ENCODE measurements at regions not wholly inside any gene's neighbourhood (a gene's known extent, or its start where the extent isn't known, plus 50 kb on each side); places are given as distances from the start of the nearest gene placed in this dataset.

- Histone ChIP-seq H4K20me1 (ENCODE audit: insufficient read depth, poor library complexity, severe bottlenecking) (no peaks in the 10 kb centered on the region), H3K79me2 (no peaks in the 10 kb centered on the region), H3K9me2 (replicated peaks; ENCODE audit: insufficient read depth) (no peaks in the 10 kb centered on the region), H3K27ac (no peak overlapping the region), H3K27me3 (no peaks in the 10 kb centered on the region), H3K9me3 (ENCODE audit: low read depth) (no peaks in the 10 kb centered on the region), H3K36me3 (replicated peaks; ENCODE audit: insufficient read depth, low read depth) (no peaks in the 10 kb centered on the region), H2AFZ (no peak overlapping the region), H3K4me2 (no peak overlapping the region), H3K4me3 (no peak overlapping the region), H3K4me1 (ENCODE audit: insufficient read depth) (no peaks in the 10 kb centered on the region)
- DNase-seq (ENCODE audit: low spot score), result no peak
- 75% methylated on average over 3 of the region's 3 CpGs for WGBS (ENCODE audit: low lambda C conversion rate, missing lambda C conversion rate)
- TF ChIP-seq, protein P1, sequence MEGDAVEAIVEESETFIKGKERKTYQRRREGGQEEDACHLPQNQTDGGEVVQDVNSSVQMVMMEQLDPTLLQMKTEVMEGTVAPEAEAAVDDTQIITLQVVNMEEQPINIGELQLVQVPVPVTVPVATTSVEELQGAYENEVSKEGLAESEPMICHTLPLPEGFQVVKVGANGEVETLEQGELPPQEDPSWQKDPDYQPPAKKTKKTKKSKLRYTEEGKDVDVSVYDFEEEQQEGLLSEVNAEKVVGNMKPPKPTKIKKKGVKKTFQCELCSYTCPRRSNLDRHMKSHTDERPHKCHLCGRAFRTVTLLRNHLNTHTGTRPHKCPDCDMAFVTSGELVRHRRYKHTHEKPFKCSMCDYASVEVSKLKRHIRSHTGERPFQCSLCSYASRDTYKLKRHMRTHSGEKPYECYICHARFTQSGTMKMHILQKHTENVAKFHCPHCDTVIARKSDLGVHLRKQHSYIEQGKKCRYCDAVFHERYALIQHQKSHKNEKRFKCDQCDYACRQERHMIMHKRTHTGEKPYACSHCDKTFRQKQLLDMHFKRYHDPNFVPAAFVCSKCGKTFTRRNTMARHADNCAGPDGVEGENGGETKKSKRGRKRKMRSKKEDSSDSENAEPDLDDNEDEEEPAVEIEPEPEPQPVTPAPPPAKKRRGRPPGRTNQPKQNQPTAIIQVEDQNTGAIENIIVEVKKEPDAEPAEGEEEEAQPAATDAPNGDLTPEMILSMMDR (IDR thresholded peaks at IDR 0.05; ENCODE audit: poor library complexity), result no peak
Observed at GRCh38 chr2:126041391-126042047, 614.4 kb upstream of the GYPC start.

DNA sequence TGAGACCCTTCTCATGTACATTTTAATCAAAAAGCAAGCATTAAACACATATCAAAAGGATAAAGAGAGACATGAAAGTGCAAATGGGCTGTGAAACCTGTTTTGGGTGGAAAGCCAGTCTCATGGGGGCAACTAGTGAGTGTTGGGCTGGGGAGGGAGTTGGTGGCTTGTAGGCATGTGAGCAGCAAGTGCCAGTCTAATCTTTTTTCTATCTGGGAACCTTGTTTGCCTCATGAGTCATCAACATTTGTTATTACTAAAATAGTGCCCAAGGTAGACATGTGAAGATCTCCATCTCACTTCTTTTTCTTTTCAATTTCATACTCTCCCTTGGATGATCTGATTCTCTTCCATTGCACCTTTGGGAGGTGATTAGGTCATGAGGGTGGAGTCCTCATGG, 613.9 kb upstream of the GYPC start:
- H4K20me1 ChIP-seq (ENCODE audit: insufficient read depth, poor library complexity, severe bottlenecking), result no peaks in the 10 kb centered on the region
- H3K4me3 ChIP-seq, result no peak overlapping the region
- H3K9me3 ChIP-seq (ENCODE audit: low read depth), result no peaks in the 10 kb centered on the region
- no peaks in the 10 kb centered on the region for H3K79me2 ChIP-seq
- no peaks in the 10 kb centered on the region for H3K9me2 ChIP-seq (replicated peaks; ENCODE audit: insufficient read depth)
- no peak overlapping the region for H3K27ac ChIP-seq
- no peaks in the 10 kb centered on the region for H3K4me1 ChIP-seq (ENCODE audit: insufficient read depth)
- no peak for DNase-seq (ENCODE audit: low spot score)
- no peak overlapping the region for H2AFZ ChIP-seq
- no peaks in the 10 kb centered on the region for H3K27me3 ChIP-seq
- TF ChIP-seq, protein P1 (IDR thresholded peaks at IDR 0.05; ENCODE audit: poor library complexity), result no peak
- TF ChIP-seq EZH2 (IDR thresholded peaks at IDR 0.05; ENCODE audit: borderline replicate concordance), result no peak
- TF ChIP-seq EZH2phosphoT487 (IDR thresholded peaks at IDR 0.05; ENCODE audit: low read depth, severe bottlenecking, unreplicated experiment), result no peak
- no peaks in the 10 kb centered on the region for H3K36me3 ChIP-seq (replicated peaks; ENCODE audit: insufficient read depth, low read depth)
- no peak overlapping the region for H3K4me2 ChIP-seq

- TF ChIP-seq, protein P1 (IDR thresholded peaks at IDR 0.05; ENCODE audit: poor library complexity), result no peak
- TF ChIP-seq EZH2phosphoT487 (IDR thresholded peaks at IDR 0.05; ENCODE audit: low read depth, severe bottlenecking, unreplicated experiment), result no peak
- TF ChIP-seq EZH2 (IDR thresholded peaks at IDR 0.05; ENCODE audit: borderline replicate concordance), result no peak
- Histone ChIP-seq H3K4me1 (ENCODE audit: insufficient read depth) (no peaks in the 10 kb centered on the region), H3K79me2 (no peaks in the 10 kb centered on the region), H3K4me2 (no peak overlapping the region), H3K27me3 (no peaks in the 10 kb centered on the region), H3K4me3 (no peak overlapping the region), H3K27ac (no peak overlapping the region), H3K36me3 (replicated peaks; ENCODE audit: insufficient read depth, low read depth) (no peaks in the 10 kb centered on the region), H2AFZ (no peak overlapping the region), H3K9me2 (replicated peaks; ENCODE audit: insufficient read depth) (no peaks in the 10 kb centered on the region), H3K9me3 (ENCODE audit: low read depth) (peaks cover 3% of the 10 kb centered on the region), H4K20me1 (ENCODE audit: insufficient read depth, poor library complexity, severe bottlenecking) (no peaks in the 10 kb centered on the region)
- no peak for DNase-seq (ENCODE audit: low spot score)
Observed at GRCh38 chr2:126048719-126049118, 607.2 kb upstream of the GYPC start.

GRCh38 chr2:126049461-126049860, 606.5 kb upstream of the GYPC start:
- DNase-seq (ENCODE audit: low spot score), result no peak
- 95% methylated on average over 1 of the region's 1 CpG for WGBS (ENCODE audit: low lambda C conversion rate, missing lambda C conversion rate)
- no peaks in the 10 kb centered on the region for H3K4me1 ChIP-seq (ENCODE audit: insufficient read depth)
- no peaks in the 10 kb centered on the region for H3K79me2 ChIP-seq
- no peaks in the 10 kb centered on the region for H3K36me3 ChIP-seq (replicated peaks; ENCODE audit: insufficient read depth, low read depth)
- TF ChIP-seq EZH2 (IDR thresholded peaks at IDR 0.05; ENCODE audit: borderline replicate concordance) (no peak), EZH2phosphoT487 (IDR thresholded peaks at IDR 0.05; ENCODE audit: low read depth, severe bottlenecking, unreplicated experiment) (no peak)
- TF ChIP-seq, protein P1 (IDR thresholded peaks at IDR 0.05; ENCODE audit: poor library complexity), result no peak
- no peak overlapping the region for H3K27ac ChIP-seq
- no peaks in the 10 kb centered on the region for H4K20me1 ChIP-seq (ENCODE audit: insufficient read depth, poor library complexity, severe bottlenecking)
- H3K4me2 ChIP-seq, result no peak overlapping the region
- H2AFZ ChIP-seq, result no peak overlapping the region
- peaks cover 3% of the 10 kb centered on the region for H3K9me3 ChIP-seq (ENCODE audit: low read depth)
- no peak overlapping the region for H3K4me3 ChIP-seq
- no peaks in the 10 kb centered on the region for H3K27me3 ChIP-seq
- H3K9me2 ChIP-seq (replicated peaks; ENCODE audit: insufficient read depth), result no peaks in the 10 kb centered on the region
